ENCODE measurements at regions not wholly inside any gene's neighbourhood (a gene's known extent, or its start where the extent isn't known, plus 50 kb on each side); places are given as distances from the start of the nearest gene placed in this dataset.

DNA sequence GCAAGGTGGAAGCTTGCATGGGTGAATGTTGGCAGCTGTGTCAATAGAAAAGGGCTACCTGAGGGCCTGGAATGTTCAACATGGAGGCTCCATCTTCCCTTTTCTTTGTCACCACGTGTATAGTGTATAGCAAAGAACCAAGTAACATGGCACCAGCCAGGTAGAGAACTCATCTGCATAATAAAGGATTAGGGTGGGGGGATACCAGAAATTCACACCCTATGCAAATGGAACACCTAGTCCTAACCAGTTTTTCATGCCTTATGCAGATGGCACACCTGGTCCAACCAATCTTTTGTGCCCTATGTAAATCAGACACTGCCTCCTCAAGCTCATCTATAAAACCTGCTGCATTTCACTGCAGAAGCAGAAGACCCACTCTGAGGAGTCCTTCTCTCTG, 169.6 kb upstream of the GLRA2 start:
- Histone ChIP-seq H3K56ac (ENCODE audit: insufficient read length, low read depth, low read length) (no peak overlapping the region), H4K8ac (replicated peaks; ENCODE audit: insufficient read length, low read depth, low read length) (no peak overlapping the region), H3K79me1 (ENCODE audit: insufficient read depth, low read depth, low read length, poor library complexity, severe bottlenecking) (no peaks in the 10 kb centered on the region), H2BK15ac (ENCODE audit: low read depth, low read length) (no peak overlapping the region), H2AFZ (ENCODE audit: low read length) (no peak overlapping the region), H3K18ac (ENCODE audit: insufficient read length, low read depth, low read length) (no peak overlapping the region), H4K20me1 (ENCODE audit: control insufficient read depth, insufficient read depth, insufficient read length) (no peaks in the 10 kb centered on the region), H2BK120ac (ENCODE audit: low read depth, low read length, poor library complexity, severe bottlenecking) (no peak overlapping the region), H3K9ac (ENCODE audit: extremely low read depth, insufficient read length, low read length) (no peak overlapping the region), H3K9me3 (ENCODE audit: control insufficient read depth, low read depth, low read length) (no peaks in the 10 kb centered on the region), H3K4ac (ENCODE audit: low read depth, low read length) (no peak overlapping the region), H3K23me2 (ENCODE audit: insufficient read length, low read depth, low read length, poor library complexity, severe bottlenecking) (no peaks in the 10 kb centered on the region), H4K91ac (ENCODE audit: insufficient read length, low read depth, low read length) (no peak overlapping the region), H2AK5ac (ENCODE audit: insufficient read length, low read length) (no peak overlapping the region), H3K14ac (ENCODE audit: insufficient read depth, low read length) (no peak overlapping the region), H3K79me2 (ENCODE audit: insufficient read depth, low read length) (no peaks in the 10 kb centered on the region), H3K27me3 (ENCODE audit: insufficient read depth, low read length) (no peaks in the 10 kb centered on the region), H2BK5ac (ENCODE audit: insufficient read length, low read length) (no peak overlapping the region), H3T11ph (ENCODE audit: low read length) (no peak overlapping the region), H3K27ac (ENCODE audit: insufficient read length, low read depth, low read length) (no peak overlapping the region), H3K23ac (ENCODE audit: insufficient read length, low read depth, low read length) (no peak overlapping the region), H3K4me2 (ENCODE audit: insufficient read depth, insufficient read length, low read length) (no peak overlapping the region), H3K4me1 (ENCODE audit: insufficient read depth, low read length) (no peaks in the 10 kb centered on the region; the same call in 1 of the 2 replicates), H4K5ac (ENCODE audit: insufficient read length, low read depth, low read length) (no peak overlapping the region), H2BK20ac (ENCODE audit: low read depth, low read length, poor library complexity, severe bottlenecking) (no peak overlapping the region), H2BK12ac (ENCODE audit: insufficient read length, low read depth, low read length) (no peak overlapping the region)
- peak; percentile 26 for DNase-seq
- no CpG with 5 or more reads among the region's 1 CpG for WGBS (ENCODE audit: extremely low coverage, insufficient read length, low lambda C conversion rate)
- peaks cover 31 to 33% of the 10 kb centered on the region in 2 experiments for H3K4me1 Mint-ChIP-seq
- peaks cover 49 to 68% of the 10 kb centered on the region in 2 experiments for H3K9me3 Mint-ChIP-seq
- H3K4me3 Mint-ChIP-seq, result no peak overlapping the region
- H3K36me3 Mint-ChIP-seq (ENCODE audit: insufficient read depth in 1 of 3, low read depth in 3 of 3), result peaks cover 4 to 9% (median 7%) of the 10 kb centered on the region in 3 experiments
- TF ChIP-seq CTCF (conservative IDR thresholded peaks at IDR 0.05), result no peak
- no peaks in the 10 kb centered on the region for H3K27me3 Mint-ChIP-seq (ENCODE audit: low read depth)
- no peak overlapping the region for H3K27ac Mint-ChIP-seq
